ENCODE measurements at regions not wholly inside any gene's neighbourhood (a gene's known extent, or its start where the extent isn't known, plus 50 kb on each side); places are given as distances from the start of the nearest gene placed in this dataset.

DNA sequence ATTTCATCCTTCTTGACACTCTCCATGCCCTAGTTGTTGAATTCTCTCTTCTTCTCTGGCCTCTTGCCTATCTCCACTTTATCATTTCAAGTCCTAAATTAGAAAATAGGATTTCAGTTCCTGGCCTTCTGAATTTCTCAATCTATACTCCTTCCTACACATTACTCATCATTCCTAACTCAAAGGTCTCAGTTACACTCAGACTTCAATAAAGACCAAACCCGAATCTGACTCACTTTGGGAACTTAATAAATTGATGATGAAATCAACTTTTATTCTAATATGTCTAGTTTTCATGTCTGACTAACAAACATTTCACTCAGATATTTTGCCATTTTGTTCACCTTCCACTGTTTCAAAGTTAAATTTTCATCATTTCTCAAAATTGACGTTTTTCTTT lies 113.6 kb upstream of the TSLP start:
- TF ChIP-seq, protein P1, sequence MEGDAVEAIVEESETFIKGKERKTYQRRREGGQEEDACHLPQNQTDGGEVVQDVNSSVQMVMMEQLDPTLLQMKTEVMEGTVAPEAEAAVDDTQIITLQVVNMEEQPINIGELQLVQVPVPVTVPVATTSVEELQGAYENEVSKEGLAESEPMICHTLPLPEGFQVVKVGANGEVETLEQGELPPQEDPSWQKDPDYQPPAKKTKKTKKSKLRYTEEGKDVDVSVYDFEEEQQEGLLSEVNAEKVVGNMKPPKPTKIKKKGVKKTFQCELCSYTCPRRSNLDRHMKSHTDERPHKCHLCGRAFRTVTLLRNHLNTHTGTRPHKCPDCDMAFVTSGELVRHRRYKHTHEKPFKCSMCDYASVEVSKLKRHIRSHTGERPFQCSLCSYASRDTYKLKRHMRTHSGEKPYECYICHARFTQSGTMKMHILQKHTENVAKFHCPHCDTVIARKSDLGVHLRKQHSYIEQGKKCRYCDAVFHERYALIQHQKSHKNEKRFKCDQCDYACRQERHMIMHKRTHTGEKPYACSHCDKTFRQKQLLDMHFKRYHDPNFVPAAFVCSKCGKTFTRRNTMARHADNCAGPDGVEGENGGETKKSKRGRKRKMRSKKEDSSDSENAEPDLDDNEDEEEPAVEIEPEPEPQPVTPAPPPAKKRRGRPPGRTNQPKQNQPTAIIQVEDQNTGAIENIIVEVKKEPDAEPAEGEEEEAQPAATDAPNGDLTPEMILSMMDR (IDR thresholded peaks at IDR 0.05) = no peak
- no peak for TF ChIP-seq POLR2AphosphoS5 (IDR thresholded peaks at IDR 0.05)

Measured in suprapubic skin (tissue), 3 donors.